Activated CD8-positive, alpha-beta memory T cell treated with anti-CD3 and anti-CD28 coated beads for 36 hours (primary cell): ENCODE measurements at regions not wholly inside any gene's neighbourhood (a gene's known extent, or its start where the extent isn't known, plus 50 kb on each side); places are given as distances from the start of the nearest gene placed in this dataset.

Experiments used
- CTCF ChIA-PET: fragments of 350-600 bp; sonication (Branson Sonifier 250); formaldehyde crosslinking; loops from one replicate; lab custom pipeline; 2021; ENCODE audit warnings: antibody characterized with exemption; lab: Charles Lee
- POLR2A ChIA-PET: fragments of 350-600 bp; sonication (Branson Sonifier 250); formaldehyde crosslinking; loops from one replicate; lab custom pipeline; 2021; ENCODE audit warnings: antibody characterized with exemption; lab: Charles Lee

GRCh38 chr1:59054172-59054571, 242.7 kb upstream of the FGGY start:
- CTCF ChIA-PET: no interaction called here
- POLR2A ChIA-PET: no interaction called here

- POLR2A ChIA-PET: interaction anchor here (0.6 kb wide), 1 partner anchor 274 kb away, joined by 4 read pairs; no protein-coding TSS in a partner anchor
- CTCF ChIA-PET: no interaction called here
Measured at GRCh38 chr1:59055908-59056719, 240.8 kb upstream of the FGGY start.

GRCh38 chr1:59057211-59057694, 239.6 kb upstream of the FGGY start:
- POLR2A ChIA-PET: no interaction called here
- CTCF ChIA-PET: no interaction called here

GRCh38 chr1:59057796-59058195, 239.1 kb upstream of the FGGY start:
- ChIA-PET POLR2A (no interaction called here), CTCF (no interaction called here)

GRCh38 chr1:59058665-59059439, 238.0 kb upstream of the FGGY start:
- ChIA-PET CTCF (no interaction called here), POLR2A (no interaction called here)

GRCh38 chr1:59061876-59062275, 235.0 kb upstream of the FGGY start:
- POLR2A ChIA-PET: no interaction called here
- CTCF ChIA-PET: no interaction called here

- CTCF ChIA-PET: no interaction called here
- POLR2A ChIA-PET: no interaction called here
Measured at GRCh38 chr1:59062743-59063142, 234.2 kb upstream of the FGGY start.

- ChIA-PET CTCF (no interaction called here), POLR2A (interaction anchor here (1.0 kb wide), 1 partner anchor 279 kb away, joined by 3 read pairs; the partner anchor contains the start of gene JUN)
Measured at GRCh38 chr1:59063501-59063900, 233.4 kb upstream of the FGGY start.

- ChIA-PET CTCF (no interaction called here), POLR2A (no interaction called here)
Measured at GRCh38 chr1:59064592-59064991, 232.3 kb upstream of the FGGY start.

GRCh38 chr1:59066236-59066635, 230.7 kb upstream of the FGGY start:
- CTCF ChIA-PET: no interaction called here
- POLR2A ChIA-PET: no interaction called here

- ChIA-PET POLR2A (no interaction called here), CTCF (no interaction called here)
Measured at GRCh38 chr1:59070610-59071009, 226.3 kb upstream of the FGGY start.

GRCh38 chr1:59071289-59071688, 225.6 kb upstream of the FGGY start:
- POLR2A ChIA-PET: no interaction called here

GRCh38 chr1:59071876-59072582, 224.9 kb upstream of the FGGY start:
- ChIA-PET CTCF (no interaction called here), POLR2A (no interaction called here)

More at GRCh38 chr1:59071289-59071688, 225.6 kb upstream of the FGGY start:
- CTCF ChIA-PET: no interaction called here

GRCh38 chr1:59072583-59072947, 224.3 kb upstream of the FGGY start:
- ChIA-PET POLR2A (no interaction called here), CTCF (no interaction called here)

GRCh38 chr1:59074598-59074997, 222.3 kb upstream of the FGGY start:
- POLR2A ChIA-PET: no interaction called here

GRCh38 chr1:59075021-59075420, 221.9 kb upstream of the FGGY start:
- CTCF ChIA-PET: no interaction called here

More at GRCh38 chr1:59074598-59074997, 222.3 kb upstream of the FGGY start:
- CTCF ChIA-PET: no interaction called here

GRCh38 chr1:59076612-59077011, 220.3 kb upstream of the FGGY start:
- CTCF ChIA-PET: interaction anchor here (1.2 kb wide), 1 partner anchor 16 kb away, joined by 3 read pairs; no protein-coding TSS in a partner anchor
- POLR2A ChIA-PET: no interaction called here

More at GRCh38 chr1:59075021-59075420, 221.9 kb upstream of the FGGY start:
- POLR2A ChIA-PET: no interaction called here

GRCh38 chr1:59077466-59078069, 219.3 kb upstream of the FGGY start:
- ChIA-PET CTCF (interaction anchor here (0.7 kb wide), 1 partner anchor 17 kb away, joined by 3 read pairs; no protein-coding TSS in a partner anchor), POLR2A (interaction anchor here (0.6 kb wide), 1 partner anchor 217 kb away, joined by 3 read pairs; no protein-coding TSS in a partner anchor)
